ENCODE measurements at regions not wholly inside any gene's neighbourhood (a gene's known extent, or its start where the extent isn't known, plus 50 kb on each side); places are given as distances from the start of the nearest gene placed in this dataset.
A peak's percentile ranks its signal among the peaks of the same experiment; 100 is the strongest.

DNA sequence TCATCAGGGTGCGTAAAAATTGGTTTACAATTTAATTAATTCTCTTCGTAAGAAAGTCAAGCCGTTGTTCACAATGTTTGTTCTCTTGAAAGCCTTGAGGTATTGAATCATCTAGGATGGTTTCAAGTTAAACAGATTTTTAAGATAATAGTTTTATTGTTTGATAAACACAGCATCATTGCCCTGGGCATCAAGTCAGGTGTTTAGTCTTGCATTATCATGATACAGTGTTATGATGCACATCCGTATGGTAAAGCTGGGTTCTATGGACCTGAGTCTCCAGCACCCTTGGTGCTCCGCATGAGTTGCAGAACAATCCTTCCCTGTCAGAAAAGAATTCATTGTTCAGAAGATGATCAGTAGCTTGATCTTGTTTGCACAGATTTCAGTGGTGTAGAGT lies 359.5 kb downstream of the LMO4 start:
- H3K36me3 Mint-ChIP-seq (ENCODE audit: insufficient read depth, unreplicated experiment) = peaks cover 6% of the 10 kb centered on the region
- no peaks in the 10 kb centered on the region for H3K9me3 Mint-ChIP-seq (ENCODE audit: unreplicated experiment)
- no peak for DNase-seq
- intact Hi-C loops (cut with micrococcal nuclease; ENCODE audit: unreplicated experiment) = loop anchor here (2.0 kb wide), 1 partner anchor 75 kb away; no protein-coding TSS in a partner anchor
- ChIA-PET CTCF (no interaction called here), POLR2A (no interaction called here)
- H3K4me1 ChIP-seq = peaks cover 21% of the 10 kb centered on the region
- TF ChIP-seq, protein P1, sequence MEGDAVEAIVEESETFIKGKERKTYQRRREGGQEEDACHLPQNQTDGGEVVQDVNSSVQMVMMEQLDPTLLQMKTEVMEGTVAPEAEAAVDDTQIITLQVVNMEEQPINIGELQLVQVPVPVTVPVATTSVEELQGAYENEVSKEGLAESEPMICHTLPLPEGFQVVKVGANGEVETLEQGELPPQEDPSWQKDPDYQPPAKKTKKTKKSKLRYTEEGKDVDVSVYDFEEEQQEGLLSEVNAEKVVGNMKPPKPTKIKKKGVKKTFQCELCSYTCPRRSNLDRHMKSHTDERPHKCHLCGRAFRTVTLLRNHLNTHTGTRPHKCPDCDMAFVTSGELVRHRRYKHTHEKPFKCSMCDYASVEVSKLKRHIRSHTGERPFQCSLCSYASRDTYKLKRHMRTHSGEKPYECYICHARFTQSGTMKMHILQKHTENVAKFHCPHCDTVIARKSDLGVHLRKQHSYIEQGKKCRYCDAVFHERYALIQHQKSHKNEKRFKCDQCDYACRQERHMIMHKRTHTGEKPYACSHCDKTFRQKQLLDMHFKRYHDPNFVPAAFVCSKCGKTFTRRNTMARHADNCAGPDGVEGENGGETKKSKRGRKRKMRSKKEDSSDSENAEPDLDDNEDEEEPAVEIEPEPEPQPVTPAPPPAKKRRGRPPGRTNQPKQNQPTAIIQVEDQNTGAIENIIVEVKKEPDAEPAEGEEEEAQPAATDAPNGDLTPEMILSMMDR (IDR thresholded peaks at IDR 0.05; ENCODE audit: insufficient read depth in 1 of 2, low read depth in 1 of 2, low read length in 1 of 2, severe bottlenecking in 1 of 2, unreplicated experiment in 1 of 2) = no peak
- no peak overlapping the region for H3K4me3 ChIP-seq (ENCODE audit: low read depth, low read length)
- H3K36me3 ChIP-seq (ENCODE audit: control insufficient read depth, insufficient read depth, low read length) = no peaks in the 10 kb centered on the region
- H3K9me3 ChIP-seq = no peaks in the 10 kb centered on the region
- H3K4me1 Mint-ChIP-seq (ENCODE audit: low read depth, unreplicated experiment) = peaks cover 9% of the 10 kb centered on the region
- no TSS peak for BruUV-seq (replicated peaks)
- no peaks in the 10 kb centered on the region for H3K27me3 Mint-ChIP-seq (ENCODE audit: insufficient read depth, unreplicated experiment)
- H3K4me3 Mint-ChIP-seq (ENCODE audit: unreplicated experiment) = no peak overlapping the region
- H3K27me3 ChIP-seq (replicated peaks; ENCODE audit: control insufficient read depth, insufficient read depth, low read length) = no peaks in the 10 kb centered on the region
- H3K27ac Mint-ChIP-seq (ENCODE audit: unreplicated experiment) = no peak overlapping the region

DNA sequence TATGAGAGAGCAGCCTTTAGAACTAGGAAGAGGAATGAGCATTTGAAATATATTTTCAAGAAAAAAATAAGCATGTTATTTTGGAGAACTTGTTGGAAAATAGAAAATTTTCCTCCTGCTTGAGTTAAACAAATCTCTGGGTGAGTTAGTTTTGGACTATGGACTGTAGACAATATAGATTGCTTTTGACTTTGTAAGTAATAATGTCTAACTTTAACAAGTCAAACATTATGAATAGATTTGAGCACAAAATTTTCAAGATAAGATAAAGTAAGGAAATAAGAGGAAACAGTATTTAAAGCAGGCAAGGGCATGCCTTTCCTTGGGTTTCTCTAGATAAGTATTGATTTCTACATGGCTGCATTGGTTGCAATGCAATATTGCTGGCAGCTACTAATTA lies 360.8 kb downstream of the LMO4 start:
- no peaks in the 10 kb centered on the region for H3K27me3 ChIP-seq (replicated peaks; ENCODE audit: control insufficient read depth, insufficient read depth, low read length)
- peaks cover 21% of the 10 kb centered on the region for H3K4me1 ChIP-seq
- no peak overlapping the region for H3K4me3 ChIP-seq (ENCODE audit: low read depth, low read length)
- Mint-ChIP-seq H3K4me1 (ENCODE audit: low read depth, unreplicated experiment) (peaks cover 6% of the 10 kb centered on the region), H3K4me3 (ENCODE audit: unreplicated experiment) (peak overlapping the region; percentile 22), H3K27me3 (ENCODE audit: insufficient read depth, unreplicated experiment) (no peaks in the 10 kb centered on the region), H3K36me3 (ENCODE audit: insufficient read depth, unreplicated experiment) (peaks cover 6% of the 10 kb centered on the region), H3K27ac (ENCODE audit: unreplicated experiment) (no peak overlapping the region), H3K9me3 (ENCODE audit: unreplicated experiment) (no peaks in the 10 kb centered on the region)
- TF ChIP-seq, protein P1 (IDR thresholded peaks at IDR 0.05; ENCODE audit: insufficient read depth in 1 of 2, low read depth in 1 of 2, low read length in 1 of 2, severe bottlenecking in 1 of 2, unreplicated experiment in 1 of 2) = no peak
- H3K9me3 ChIP-seq = no peaks in the 10 kb centered on the region
- DNase-seq = no peak
- BruUV-seq (replicated peaks) = no TSS peak
- ChIA-PET POLR2A (no interaction called here), CTCF (no interaction called here)
- intact Hi-C loops (cut with micrococcal nuclease; ENCODE audit: unreplicated experiment) = loop anchor here (2.0 kb wide), 1 partner anchor 77 kb away; no protein-coding TSS in a partner anchor
- H3K36me3 ChIP-seq (ENCODE audit: control insufficient read depth, insufficient read depth, low read length) = no peaks in the 10 kb centered on the region

- no peaks in the 10 kb centered on the region for H3K4me1 ChIP-seq
- Mint-ChIP-seq H3K36me3 (ENCODE audit: insufficient read depth, unreplicated experiment) (no peaks in the 10 kb centered on the region), H3K9me3 (ENCODE audit: unreplicated experiment) (peaks cover 20% of the 10 kb centered on the region), H3K4me1 (ENCODE audit: low read depth, unreplicated experiment) (no peaks in the 10 kb centered on the region), H3K4me3 (ENCODE audit: unreplicated experiment) (no peak overlapping the region), H3K27me3 (ENCODE audit: insufficient read depth, unreplicated experiment) (no peaks in the 10 kb centered on the region), H3K27ac (ENCODE audit: unreplicated experiment) (no peak overlapping the region)
- intact Hi-C loops (cut with micrococcal nuclease; ENCODE audit: unreplicated experiment) = no loop called here
- no peaks in the 10 kb centered on the region for H3K36me3 ChIP-seq (ENCODE audit: control insufficient read depth, insufficient read depth, low read length)
- DNase-seq = no peak
- TF ChIP-seq, protein P1 (IDR thresholded peaks at IDR 0.05; ENCODE audit: insufficient read depth in 1 of 2, low read depth in 1 of 2, low read length in 1 of 2, severe bottlenecking in 1 of 2, unreplicated experiment in 1 of 2) = no peak
- no peaks in the 10 kb centered on the region for H3K27me3 ChIP-seq (replicated peaks; ENCODE audit: control insufficient read depth, insufficient read depth, low read length)
- CTCF ChIA-PET = no interaction called here
- POLR2A ChIA-PET = no interaction called here
- peaks cover 3% of the 10 kb centered on the region; the same call in 1 of the 2 replicates for H3K9me3 ChIP-seq
- H3K4me3 ChIP-seq (ENCODE audit: low read depth, low read length) = no peak overlapping the region
- BruUV-seq (replicated peaks) = no TSS peak
These were observed 367.8 kb downstream of the LMO4 start for GRCh38 chr1:87696483-87696882.

Data from Caco-2 (cell line).